Fibroblast of lung (primary cell): ENCODE measurements at regions not wholly inside any gene's neighbourhood (a gene's known extent, or its start where the extent isn't known, plus 50 kb on each side); places are given as distances from the start of the nearest gene placed in this dataset.

ENCODE experiments used
- DNase-seq, 2 donors: peaks; one replicate each; pipeline versions ENCODE4 v3.0.0 to v3.0.0-alpha.2; 2010; ENCODE audit warnings: low read depth in 2 of 2
- H2AFZ ChIP-seq: 2 replicates; pipeline ENCODE4 v1.5.1; 2012; ENCODE audit warnings: low read length, control low read depth, inconsistent platforms
- H3K27ac ChIP-seq: 2 replicates; pipeline ENCODE4 v1.5.1; 2011; ENCODE audit warnings: low read length, control low read depth; ENCODE audit not compliant: insufficient read depth
- H3K27me3 ChIP-seq: 2 replicates; pipeline ENCODE4 v1.5.1; 2011; ENCODE audit warnings: mild to moderate bottlenecking, low read length; ENCODE audit not compliant: control insufficient read depth, insufficient read depth
- H3K36me3 ChIP-seq: 2 replicates; pipeline ENCODE4 v1.5.1; 2011; ENCODE audit warnings: low read length; ENCODE audit not compliant: control insufficient read depth, insufficient read depth
- H3K4me1 ChIP-seq: 2 replicates; pipeline ENCODE4 v1.5.1; 2011; ENCODE audit warnings: low read length; ENCODE audit not compliant: control insufficient read depth, insufficient read depth; ENCODE audit errors: extremely low read depth
- H3K4me2 ChIP-seq: 2 replicates; pipeline ENCODE4 v1.5.1; 2011; ENCODE audit warnings: low read length, control low read depth; ENCODE audit not compliant: insufficient read depth; ENCODE audit errors: extremely low read depth
- H3K4me3 ChIP-seq, 4 experiments: fragments of 200-600 bp in 1 of 4; sonication (generic) in 1 of 4; replicated peaks in 1 of 4; 2 replicates each; pipeline ENCODE4 v1.5.1; 2011 to 2016; ENCODE audit warnings: low read length in 4 of 4, low read depth in 3 of 4, mild to moderate bottlenecking in 3 of 4, control low read depth in 2 of 4, inconsistent platforms in 1 of 4, mixed read lengths in 1 of 4; ENCODE audit not compliant: insufficient read depth in 1 of 4; ENCODE audit errors: control extremely low read depth in 1 of 4
- H3K79me2 ChIP-seq: 2 replicates; pipeline ENCODE4 v1.5.1; 2012; ENCODE audit warnings: mild to moderate bottlenecking, low read length, inconsistent platforms; ENCODE audit not compliant: control insufficient read depth, insufficient read depth
- H3K9ac ChIP-seq: 2 replicates; pipeline ENCODE4 v1.5.1; 2011; ENCODE audit warnings: mild to moderate bottlenecking, low read length, control low read depth; ENCODE audit not compliant: insufficient read depth
- H3K9me3 ChIP-seq: 2 replicates; pipeline ENCODE4 v1.5.1; 2012; ENCODE audit warnings: low read depth, low read length; ENCODE audit not compliant: control insufficient read depth, insufficient read depth
- H4K20me1 ChIP-seq: 2 replicates; pipeline ENCODE4 v1.5.1; 2011; ENCODE audit warnings: low read length; ENCODE audit not compliant: control insufficient read depth, insufficient read depth; ENCODE audit errors: extremely low read depth
- CTCF ChIP-seq, 2 donors: IDR thresholded peaks in 1 of 2; conservative IDR thresholded peaks in 1 of 2; 1 replicate in 1 of 2; 2 replicates in 1 of 2; pipeline ENCODE4 v1.5.1; 2011 to 2012; ENCODE audit warnings: low read length in 2 of 2, control low read depth in 1 of 2, inconsistent platforms in 1 of 2, low read depth in 1 of 2, mild to moderate bottlenecking in 1 of 2
- EZH2 ChIP-seq: IDR thresholded peaks from 2 replicates; pipeline ENCODE4 v1.5.1; 2012; ENCODE audit warnings: low read length, control low read depth, mild to moderate bottlenecking; ENCODE audit errors: missing control alignments

GRCh38 chr6:55974688-55975087, 99.3 kb upstream of the BMP5 start:
- Histone ChIP-seq H3K27me3 (no peaks in the 10 kb centered on the region), H3K79me2 (no peaks in the 10 kb centered on the region), H3K27ac (no peak overlapping the region), H3K36me3 (no peaks in the 10 kb centered on the region), H3K4me1 (no peaks in the 10 kb centered on the region), H3K9ac (no peak overlapping the region), H3K9me3 (no peaks in the 10 kb centered on the region), H4K20me1 (no peaks in the 10 kb centered on the region), H3K4me2 (no peak overlapping the region), H3K4me3 (no peak overlapping the region), H2AFZ (no peak overlapping the region)
- TF ChIP-seq EZH2 (no peak), CTCF (conservative IDR thresholded peaks at IDR 0.05 in 1 of 2, IDR thresholded peaks at IDR 0.05 in 1 of 2; ENCODE audit: low read depth in 1 of 2, low read length in 2 of 2) (no peak)
- DNase-seq: no peak

GRCh38 chr6:55972091-55972490, 96.7 kb upstream of the BMP5 start:
- Histone ChIP-seq H3K27ac (no peak overlapping the region), H3K79me2 (no peaks in the 10 kb centered on the region), H3K9ac (no peak overlapping the region), H3K27me3 (no peaks in the 10 kb centered on the region), H3K4me3 (no peak overlapping the region), H4K20me1 (no peaks in the 10 kb centered on the region), H3K4me1 (no peaks in the 10 kb centered on the region), H2AFZ (no peak overlapping the region), H3K4me2 (no peak overlapping the region), H3K9me3 (no peaks in the 10 kb centered on the region), H3K36me3 (no peaks in the 10 kb centered on the region)
- no peak for TF ChIP-seq CTCF (conservative IDR thresholded peaks at IDR 0.05 in 1 of 2, IDR thresholded peaks at IDR 0.05 in 1 of 2; ENCODE audit: low read depth in 1 of 2, low read length in 2 of 2)
- TF ChIP-seq EZH2: no peak
- no peak for DNase-seq

- Histone ChIP-seq H3K27ac (no peak overlapping the region), H4K20me1 (no peaks in the 10 kb centered on the region), H3K79me2 (no peaks in the 10 kb centered on the region), H3K9ac (no peak overlapping the region), H3K4me1 (no peaks in the 10 kb centered on the region), H3K4me3 (no peak overlapping the region), H3K36me3 (no peaks in the 10 kb centered on the region), H3K9me3 (no peaks in the 10 kb centered on the region), H3K4me2 (no peak overlapping the region), H2AFZ (no peak overlapping the region), H3K27me3 (no peaks in the 10 kb centered on the region)
- no peak for TF ChIP-seq EZH2
- no peak for TF ChIP-seq CTCF (conservative IDR thresholded peaks at IDR 0.05 in 1 of 2, IDR thresholded peaks at IDR 0.05 in 1 of 2; ENCODE audit: low read depth in 1 of 2, low read length in 2 of 2)
- no peak for DNase-seq
These were observed 94.1 kb upstream of the BMP5 start for GRCh38 chr6:55969526-55969925.
